Erythroblast (primary cell): ENCODE measurements at regions not wholly inside any gene's neighbourhood (a gene's known extent, or its start where the extent isn't known, plus 50 kb on each side); places are given as distances from the start of the nearest gene placed in this dataset.

Experiments used
- GATA1 ChIP-seq: IDR thresholded peaks from 2 replicates; pipeline ENCODE4 v1.6.1; 2011; ENCODE audit warnings: low read depth, mild to moderate bottlenecking, control low read depth, low read length, moderate library complexity
- POLR2A ChIP-seq: IDR thresholded peaks from 2 replicates; pipeline ENCODE4 v1.6.1; 2011; ENCODE audit warnings: mild to moderate bottlenecking, low read length

- no peak for TF ChIP-seq GATA1
- TF ChIP-seq POLR2A, result no peak
These were observed 251.6 kb upstream of the DEFB112 start for GRCh38 chr6:50301307-50301706.
